Right renal cortex interstitium (tissue), 3 donors: ENCODE measurements at regions not wholly inside any gene's neighbourhood (a gene's known extent, or its start where the extent isn't known, plus 50 kb on each side); places are given as distances from the start of the nearest gene placed in this dataset.

Source experiments
- DNase-seq, 3 donors: peaks; one replicate each; pipeline ENCODE4 v3.0.0-alpha.2; 2013; ENCODE audit warnings: low read depth in 3 of 3, low spot score in 2 of 3

GRCh38 chr10:94180576-94180975, 182.2 kb downstream of the NOC3L start:
- DNase-seq = no peak

DNA sequence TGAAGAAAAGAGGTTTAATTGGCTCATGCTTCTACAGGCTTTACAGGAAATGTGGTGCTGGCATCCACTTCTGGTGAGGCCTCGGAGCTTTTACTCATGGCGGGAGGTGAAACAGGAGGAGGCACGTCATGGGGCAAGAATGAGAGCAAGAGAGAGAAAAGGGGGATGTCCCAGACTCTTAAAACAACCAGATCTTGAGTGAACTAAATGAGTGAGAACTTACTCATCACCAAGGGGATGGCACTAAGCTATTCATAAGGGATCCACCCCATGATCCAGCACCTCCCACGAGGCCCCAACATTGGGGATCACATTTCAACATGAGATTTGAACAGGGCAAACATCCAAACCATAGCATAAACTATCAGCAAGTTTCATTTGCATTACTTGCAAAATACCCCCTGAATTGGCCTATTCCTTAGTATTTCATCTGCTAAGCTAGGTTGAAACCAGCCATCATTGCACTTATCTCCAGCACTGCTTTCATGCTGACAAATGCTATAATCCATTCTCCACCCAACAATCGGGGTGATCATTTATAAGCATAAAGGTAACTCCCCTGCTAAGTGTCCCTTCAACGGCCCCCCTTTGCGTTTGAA, 179.0 kb downstream of the NOC3L start:
- no peak for DNase-seq

DNA sequence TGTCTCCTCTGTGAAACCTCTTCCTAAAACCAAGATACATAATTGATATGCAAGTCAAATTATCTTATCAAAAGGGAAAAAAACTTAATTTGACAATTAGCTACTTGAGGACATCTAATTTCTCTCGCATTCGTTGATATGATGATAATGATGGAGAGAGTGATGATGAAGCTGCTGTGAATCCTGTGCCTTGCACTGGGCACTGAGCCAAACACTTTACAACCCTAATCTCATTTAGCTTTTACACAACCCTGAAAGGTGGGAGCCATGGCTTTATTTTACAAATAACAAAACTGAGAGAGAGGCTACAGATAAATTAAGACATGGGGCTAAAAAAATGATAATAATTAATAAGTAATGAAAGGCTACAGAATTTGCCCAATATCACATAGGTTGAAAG, 176.0 kb downstream of the NOC3L start:
- no peak for DNase-seq

- DNase-seq = no peak
These were observed 170.4 kb downstream of the NOC3L start for GRCh38 chr10:94192333-94192732.

DNA sequence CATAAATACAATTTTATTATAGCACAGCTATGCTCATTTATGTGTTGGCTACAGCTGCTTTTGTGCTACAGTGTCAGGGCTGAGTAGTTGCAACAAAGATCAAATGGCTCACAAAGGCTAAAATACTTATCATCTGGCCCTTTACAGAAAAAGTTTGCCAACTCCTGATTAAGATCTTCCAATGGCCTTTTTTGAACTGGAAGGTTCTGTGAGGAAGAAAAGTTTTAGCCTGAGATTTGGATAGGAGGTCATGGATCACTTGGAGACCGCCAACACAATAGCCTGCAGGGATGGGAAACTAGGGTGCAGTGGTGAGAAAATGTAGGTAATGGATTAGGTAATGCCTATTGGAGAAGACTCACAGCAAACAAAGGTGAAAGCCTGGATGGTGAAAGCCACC, 169.8 kb downstream of the NOC3L start:
- no peak for DNase-seq

- DNase-seq = no peak
These were observed 169.2 kb downstream of the NOC3L start for GRCh38 chr10:94193466-94193924.

DNA sequence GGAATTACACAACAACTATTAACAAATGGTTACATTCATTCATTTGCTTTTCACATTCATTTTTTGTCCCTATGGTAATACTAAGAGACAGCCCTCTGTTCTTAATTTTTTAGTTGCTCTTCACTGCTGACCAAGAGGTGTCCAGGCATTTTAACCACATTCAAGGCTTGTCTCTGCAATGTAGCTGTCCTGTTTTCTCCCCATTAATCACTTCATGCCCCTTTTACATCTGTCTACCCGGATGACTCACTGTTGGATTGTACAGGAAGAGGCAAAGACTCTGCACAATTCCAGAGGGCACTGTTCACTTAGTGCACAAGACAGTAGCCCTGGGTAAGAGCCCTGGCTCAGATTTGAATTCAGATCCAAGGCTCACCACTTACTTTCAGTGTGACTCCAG, 168.5 kb downstream of the NOC3L start:
- no peak for DNase-seq

DNA sequence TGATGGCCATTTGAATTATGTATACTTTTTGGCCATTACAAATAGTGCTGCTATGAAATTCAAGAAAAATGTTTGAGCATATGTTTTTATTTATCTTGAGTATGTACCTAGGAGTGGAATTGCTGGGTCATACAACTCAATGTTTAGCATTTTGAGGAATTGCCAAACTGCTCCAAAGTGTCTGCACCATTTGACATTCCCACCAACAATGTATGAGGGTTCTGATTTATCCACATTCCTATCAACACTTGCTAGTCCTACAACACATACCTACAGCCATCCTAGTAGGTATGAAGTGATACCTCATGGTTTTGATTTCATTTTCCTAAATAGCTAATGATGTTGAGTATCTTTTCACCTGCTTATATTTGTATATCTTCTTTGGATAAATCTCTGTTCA, 165.5 kb downstream of the NOC3L start:
- DNase-seq = no peak

- DNase-seq = no peak
These were observed 164.4 kb downstream of the NOC3L start for GRCh38 chr10:94198324-94198723.

DNA sequence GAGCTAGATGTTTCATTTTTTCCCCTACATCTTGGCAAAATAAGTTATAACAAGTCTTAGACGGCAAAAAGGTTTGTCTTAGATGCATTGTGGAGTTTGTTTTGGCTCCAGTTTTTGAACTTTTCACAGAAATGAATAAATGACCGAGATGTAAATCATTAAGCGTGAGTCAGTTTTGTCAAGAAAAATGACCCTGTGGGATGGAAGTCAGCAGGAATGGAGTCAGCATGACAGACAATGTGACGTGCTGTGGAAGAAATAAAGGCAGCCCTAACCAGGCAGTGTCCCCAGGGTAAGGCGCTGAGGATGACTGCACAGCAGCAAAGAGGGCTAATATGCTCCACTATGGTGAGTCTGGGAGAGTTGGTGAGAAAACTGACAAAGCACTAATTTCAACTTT, 163.2 kb downstream of the NOC3L start:
- no peak for DNase-seq

DNA sequence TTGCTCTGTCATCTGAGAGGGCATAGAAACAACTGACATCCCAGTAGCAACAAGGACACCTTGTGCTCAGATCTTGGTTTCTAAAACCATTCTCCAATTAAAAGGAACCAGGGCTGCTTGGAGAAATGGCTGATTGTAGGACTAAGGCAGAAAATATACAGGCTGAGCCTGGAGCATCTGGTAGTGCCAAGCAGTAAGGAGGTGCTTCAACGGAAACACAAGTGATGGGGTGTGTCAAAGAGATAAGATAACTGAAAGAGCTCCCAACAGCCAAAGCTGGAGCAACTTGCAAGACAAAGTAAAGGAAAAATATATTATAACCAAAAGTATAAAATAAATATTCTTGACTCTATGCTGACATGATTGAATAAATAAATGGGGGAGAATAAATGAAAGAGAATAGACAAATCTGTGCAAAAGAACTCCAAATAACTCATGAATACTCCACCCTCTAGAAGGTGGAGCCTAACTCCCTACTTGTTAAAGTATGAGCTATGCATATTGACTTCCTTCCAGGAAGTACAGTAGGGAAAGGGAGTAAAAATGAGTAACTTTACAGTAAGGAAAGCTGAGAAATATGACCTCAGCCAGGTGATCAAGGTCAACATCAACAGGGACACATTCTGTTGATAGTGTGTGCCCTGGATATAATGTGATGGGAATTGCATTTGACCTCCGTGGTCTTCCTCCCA, 162.4 kb downstream of the NOC3L start:
- DNase-seq = no peak

DNA sequence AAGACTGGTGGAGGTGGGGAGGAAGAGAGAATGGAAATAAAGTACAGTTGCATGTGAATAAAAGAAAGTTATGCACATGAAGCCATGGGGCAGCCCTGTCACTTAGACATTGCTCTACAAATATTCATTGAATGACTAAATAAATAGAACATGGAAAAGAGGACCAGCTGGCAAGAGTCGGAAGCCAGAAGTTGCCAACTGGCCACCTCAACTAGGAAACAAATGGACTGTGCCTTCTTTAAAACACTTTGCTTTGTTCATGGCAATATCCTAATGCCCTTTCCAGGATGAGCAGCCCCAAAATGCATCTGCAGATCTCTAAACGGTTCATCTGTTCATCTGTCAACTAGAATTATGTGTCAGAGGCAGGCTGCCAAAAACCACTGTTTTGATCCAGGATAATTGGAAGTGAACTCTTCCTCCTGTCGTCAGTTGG, 157.3 kb downstream of the NOC3L start:
- DNase-seq = peak in 1 of 3 donors; percentile 31

DNA sequence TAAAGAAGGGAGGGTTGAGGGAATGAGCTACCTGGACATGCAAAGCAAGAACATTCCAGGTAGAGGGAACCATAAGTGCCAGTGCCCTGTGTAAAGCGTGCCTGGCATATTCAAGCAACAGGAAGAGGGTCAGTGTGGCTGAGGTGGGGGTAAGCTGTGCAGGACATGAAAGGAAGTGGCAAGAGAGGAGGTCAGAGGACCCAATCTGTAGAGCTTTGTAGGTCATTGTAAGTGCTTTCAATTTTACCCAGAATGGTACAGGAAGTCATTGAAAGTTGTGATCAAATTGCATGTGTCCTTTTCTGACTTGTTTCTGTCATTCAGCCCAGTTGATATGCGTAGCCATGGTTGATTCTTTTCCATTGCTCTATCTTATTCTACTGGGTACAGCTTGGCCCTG, 156.6 kb downstream of the NOC3L start:
- no peak for DNase-seq

- no peak for DNase-seq
These were observed 154.4 kb downstream of the NOC3L start for GRCh38 chr10:94208315-94208714.

GRCh38 chr10:94210440-94211168, 152.1 kb downstream of the NOC3L start:
- peak; percentile 61 to 73 (median 71) for DNase-seq

GRCh38 chr10:94211169-94211510, 151.6 kb downstream of the NOC3L start:
- DNase-seq = no peak

- DNase-seq = no peak
These were observed 149.7 kb downstream of the NOC3L start for GRCh38 chr10:94213001-94213530.

GRCh38 chr10:94213980-94214379, 148.8 kb downstream of the NOC3L start:
- DNase-seq = no peak

DNA sequence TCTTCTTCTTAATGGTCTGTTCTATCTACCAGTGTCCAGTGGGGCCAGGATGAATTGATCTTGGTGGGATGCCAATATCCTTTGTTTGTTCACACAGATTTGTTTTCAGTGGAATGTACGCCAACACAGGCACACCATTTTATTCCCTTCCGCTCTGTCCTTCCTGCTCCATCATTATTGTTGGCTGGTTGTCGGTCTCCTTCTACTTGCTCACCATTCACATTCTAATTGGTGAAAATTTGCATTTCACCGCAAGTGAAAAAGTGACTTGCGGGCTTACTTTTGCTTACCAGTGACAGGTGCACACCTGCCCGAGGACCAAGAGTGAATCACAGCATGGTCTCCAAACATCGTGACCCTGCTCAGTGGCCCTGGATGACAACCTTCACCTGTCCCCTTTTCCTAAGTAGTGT, 148.3 kb downstream of the NOC3L start:
- DNase-seq = no peak

- DNase-seq = no peak
These were observed 146.5 kb downstream of the NOC3L start for GRCh38 chr10:94216201-94216600.

- DNase-seq = no peak
These were observed 145.3 kb downstream of the NOC3L start for GRCh38 chr10:94217411-94217810.
